ENCODE measurements at regions not wholly inside any gene's neighbourhood (a gene's known extent, or its start where the extent isn't known, plus 50 kb on each side); places are given as distances from the start of the nearest gene placed in this dataset.

DNA sequence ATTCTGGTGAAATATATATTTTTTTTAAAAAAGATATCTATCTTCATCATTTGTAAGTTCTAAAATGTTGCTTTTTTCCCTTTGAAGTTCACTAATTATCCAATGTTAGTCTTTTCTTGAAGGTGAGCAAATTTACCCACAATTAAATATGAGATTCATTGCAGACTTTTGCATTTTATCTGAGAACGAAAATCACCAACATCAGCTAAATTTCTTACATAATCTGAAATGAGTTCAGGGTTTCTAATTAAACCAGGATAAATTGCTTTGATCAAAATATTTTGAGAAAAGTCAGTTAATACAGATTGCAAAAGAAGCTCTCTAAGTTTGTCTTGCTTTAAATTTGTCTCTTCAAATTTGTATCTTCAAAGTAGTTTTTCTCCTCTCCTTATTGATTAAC is 486.4 kb upstream of the FSTL5 start:
- TF ChIP-seq EZH2 (IDR thresholded peaks at IDR 0.05; ENCODE audit: borderline replicate concordance, low read length): no peak
- TF ChIP-seq, protein P1, sequence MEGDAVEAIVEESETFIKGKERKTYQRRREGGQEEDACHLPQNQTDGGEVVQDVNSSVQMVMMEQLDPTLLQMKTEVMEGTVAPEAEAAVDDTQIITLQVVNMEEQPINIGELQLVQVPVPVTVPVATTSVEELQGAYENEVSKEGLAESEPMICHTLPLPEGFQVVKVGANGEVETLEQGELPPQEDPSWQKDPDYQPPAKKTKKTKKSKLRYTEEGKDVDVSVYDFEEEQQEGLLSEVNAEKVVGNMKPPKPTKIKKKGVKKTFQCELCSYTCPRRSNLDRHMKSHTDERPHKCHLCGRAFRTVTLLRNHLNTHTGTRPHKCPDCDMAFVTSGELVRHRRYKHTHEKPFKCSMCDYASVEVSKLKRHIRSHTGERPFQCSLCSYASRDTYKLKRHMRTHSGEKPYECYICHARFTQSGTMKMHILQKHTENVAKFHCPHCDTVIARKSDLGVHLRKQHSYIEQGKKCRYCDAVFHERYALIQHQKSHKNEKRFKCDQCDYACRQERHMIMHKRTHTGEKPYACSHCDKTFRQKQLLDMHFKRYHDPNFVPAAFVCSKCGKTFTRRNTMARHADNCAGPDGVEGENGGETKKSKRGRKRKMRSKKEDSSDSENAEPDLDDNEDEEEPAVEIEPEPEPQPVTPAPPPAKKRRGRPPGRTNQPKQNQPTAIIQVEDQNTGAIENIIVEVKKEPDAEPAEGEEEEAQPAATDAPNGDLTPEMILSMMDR (conservative IDR thresholded peaks at IDR 0.05 in 1 of 2, IDR thresholded peaks at IDR 0.05 in 1 of 2; ENCODE audit: extremely low read depth in 1 of 2, insufficient read depth in 1 of 2, low read depth in 1 of 2, low read length in 2 of 2): no peak
